ENCODE measurements at regions not wholly inside any gene's neighbourhood (a gene's known extent, or its start where the extent isn't known, plus 50 kb on each side); places are given as distances from the start of the nearest gene placed in this dataset.

GRCh38 chr14:105884808-105885281 is 358.5 kb downstream of the TMEM121 start:
- TF ChIP-seq RFX5 (IDR thresholded peaks at IDR 0.05) = no peak
- TF ChIP-seq CTCF (IDR thresholded peaks at IDR 0.05) = no peak
- no peak for TF ChIP-seq JUNB (IDR thresholded peaks at IDR 0.05)
- TF ChIP-seq REST (IDR thresholded peaks at IDR 0.05) = no peak
- TF ChIP-seq BHLHE40 (IDR thresholded peaks at IDR 0.05; ENCODE audit: low read depth, low read length) = no peak
- TF ChIP-seq POLR2AphosphoS2 (conservative IDR thresholded peaks at IDR 0.05; ENCODE audit: low read length) = no peak
- no peak for TF ChIP-seq MAX (IDR thresholded peaks at IDR 0.05)
